Mucosa of descending colon (tissue), 3 donors: ENCODE measurements at regions not wholly inside any gene's neighbourhood (a gene's known extent, or its start where the extent isn't known, plus 50 kb on each side); places are given as distances from the start of the nearest gene placed in this dataset.

Experiments used
- ATAC-seq: fragments of 200-7000 bp; cut with Tn5 transposase; one replicate; pipeline ENCODE4 v1.9.1; 2020; ENCODE audit warnings: mild to moderate bottlenecking, moderate library complexity
- DNase-seq, 3 donors: peaks; one replicate each; pipeline ENCODE4 v3.0.0-alpha.2; 2020
- H3K36me3 ChIP-seq: fragments of 200-600 bp; one replicate; pipeline ENCODE4 v1.8.0; 2021; ENCODE audit warnings: low read depth, mild to moderate bottlenecking
- H3K4me1 ChIP-seq: fragments of 200-600 bp; one replicate; pipeline ENCODE4 v1.8.0; 2021; ENCODE audit warnings: low read depth, mild to moderate bottlenecking
- H3K4me3 ChIP-seq: fragments of 200-600 bp; one replicate; pipeline ENCODE4 v1.8.0; 2021; ENCODE audit warnings: mild to moderate bottlenecking
- H3K9me3 ChIP-seq: fragments of 200-600 bp; one replicate; pipeline ENCODE4 v1.8.0; 2021; ENCODE audit warnings: mild to moderate bottlenecking
- intact Hi-C, 2 donors: fragments of 100-400 bp; cut with DNase I in 1 of 2; cut with micrococcal nuclease in 1 of 2; formaldehyde crosslinking; loops; one replicate each; pipeline versions ENCODE4 v1.11.0 to v1.11.1; 2022; cut with DNase I, micrococcal nuclease
- TF ChIP-seq, protein P1 (sequence below): fragments of 200-600 bp; IDR thresholded peaks from one replicate; pipeline ENCODE4 v1.8.0; 2022; ENCODE audit warnings: antibody characterized with exemption, mild to moderate bottlenecking
- donor health status: DM: no; HTN: no; CAD: no; lungs with moderate emphysema.
- donor health status: DM: no; HTN: no; CAD: no.
- donor health status: DM: no; HTN: yes; CAD: no.

DNA sequence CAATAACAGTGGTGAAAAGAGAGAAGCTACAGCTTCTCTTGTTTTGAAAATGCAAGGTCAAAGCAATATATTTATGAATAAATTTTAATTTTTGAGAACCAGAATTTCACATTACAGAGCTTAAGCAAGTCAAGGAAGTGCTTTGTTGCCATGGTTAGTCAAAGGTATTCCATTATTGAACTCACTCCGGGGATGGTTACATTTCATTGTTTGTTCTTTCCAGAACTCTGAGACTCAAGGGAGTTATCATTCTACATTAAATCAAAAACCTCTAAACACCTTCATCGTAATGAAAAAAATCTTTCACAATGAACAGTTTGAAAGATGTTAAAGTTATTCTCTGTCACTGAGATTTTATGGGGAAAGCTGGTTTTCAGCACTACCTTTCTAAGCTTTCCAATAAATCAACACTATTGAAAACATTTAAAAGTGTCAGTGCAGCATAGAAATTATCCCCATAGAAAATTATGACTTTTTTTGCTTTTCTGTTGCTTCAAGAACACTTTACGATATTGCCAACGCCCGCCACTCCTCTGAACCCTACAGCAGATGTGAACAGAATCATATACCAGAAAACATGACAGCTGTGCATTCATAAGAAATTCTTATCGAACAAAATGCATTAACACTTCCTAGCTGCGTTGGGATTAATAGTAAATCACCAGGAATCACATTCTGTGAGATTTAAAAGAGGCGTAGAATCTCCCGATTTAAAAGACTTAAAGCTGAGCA lies 83.0 kb downstream of the OTOL1 start:
- Histone ChIP-seq H3K4me1 (no peaks in the 10 kb centered on the region), H3K9me3 (no peaks in the 10 kb centered on the region), H3K36me3 (no peaks in the 10 kb centered on the region), H3K4me3 (no peak overlapping the region)
- DNase-seq (no peak), ATAC-seq (no peak)
- TF ChIP-seq, protein P1, sequence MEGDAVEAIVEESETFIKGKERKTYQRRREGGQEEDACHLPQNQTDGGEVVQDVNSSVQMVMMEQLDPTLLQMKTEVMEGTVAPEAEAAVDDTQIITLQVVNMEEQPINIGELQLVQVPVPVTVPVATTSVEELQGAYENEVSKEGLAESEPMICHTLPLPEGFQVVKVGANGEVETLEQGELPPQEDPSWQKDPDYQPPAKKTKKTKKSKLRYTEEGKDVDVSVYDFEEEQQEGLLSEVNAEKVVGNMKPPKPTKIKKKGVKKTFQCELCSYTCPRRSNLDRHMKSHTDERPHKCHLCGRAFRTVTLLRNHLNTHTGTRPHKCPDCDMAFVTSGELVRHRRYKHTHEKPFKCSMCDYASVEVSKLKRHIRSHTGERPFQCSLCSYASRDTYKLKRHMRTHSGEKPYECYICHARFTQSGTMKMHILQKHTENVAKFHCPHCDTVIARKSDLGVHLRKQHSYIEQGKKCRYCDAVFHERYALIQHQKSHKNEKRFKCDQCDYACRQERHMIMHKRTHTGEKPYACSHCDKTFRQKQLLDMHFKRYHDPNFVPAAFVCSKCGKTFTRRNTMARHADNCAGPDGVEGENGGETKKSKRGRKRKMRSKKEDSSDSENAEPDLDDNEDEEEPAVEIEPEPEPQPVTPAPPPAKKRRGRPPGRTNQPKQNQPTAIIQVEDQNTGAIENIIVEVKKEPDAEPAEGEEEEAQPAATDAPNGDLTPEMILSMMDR: no peak
- intact Hi-C loops: no loop called here

DNA sequence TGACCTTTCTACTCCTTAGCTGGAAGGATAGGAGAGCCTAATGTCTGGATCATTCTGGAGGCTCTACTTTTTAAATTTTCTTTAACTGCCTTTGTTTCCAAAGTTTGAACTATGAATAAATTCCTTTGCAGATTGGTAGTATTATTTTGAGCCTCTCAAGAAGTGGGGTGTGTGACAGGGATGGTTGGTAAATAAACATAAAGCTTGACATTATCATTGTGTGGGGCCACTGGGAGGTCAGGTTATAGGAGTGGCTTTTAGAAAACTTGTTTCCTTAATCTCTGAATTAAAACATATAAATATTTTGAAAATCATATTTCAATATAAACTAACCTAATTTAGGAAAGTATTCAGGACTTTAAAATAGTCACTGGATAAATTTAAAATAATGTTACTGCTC lies 89.3 kb downstream of the OTOL1 start:
- no peaks in the 10 kb centered on the region for H3K4me1 ChIP-seq
- intact Hi-C loops: no loop called here
- DNase-seq (no peak), ATAC-seq (no peak)
- H3K9me3 ChIP-seq: no peaks in the 10 kb centered on the region
- TF ChIP-seq, protein P1: no peak
- no peak overlapping the region for H3K4me3 ChIP-seq
- H3K36me3 ChIP-seq: no peaks in the 10 kb centered on the region

DNA sequence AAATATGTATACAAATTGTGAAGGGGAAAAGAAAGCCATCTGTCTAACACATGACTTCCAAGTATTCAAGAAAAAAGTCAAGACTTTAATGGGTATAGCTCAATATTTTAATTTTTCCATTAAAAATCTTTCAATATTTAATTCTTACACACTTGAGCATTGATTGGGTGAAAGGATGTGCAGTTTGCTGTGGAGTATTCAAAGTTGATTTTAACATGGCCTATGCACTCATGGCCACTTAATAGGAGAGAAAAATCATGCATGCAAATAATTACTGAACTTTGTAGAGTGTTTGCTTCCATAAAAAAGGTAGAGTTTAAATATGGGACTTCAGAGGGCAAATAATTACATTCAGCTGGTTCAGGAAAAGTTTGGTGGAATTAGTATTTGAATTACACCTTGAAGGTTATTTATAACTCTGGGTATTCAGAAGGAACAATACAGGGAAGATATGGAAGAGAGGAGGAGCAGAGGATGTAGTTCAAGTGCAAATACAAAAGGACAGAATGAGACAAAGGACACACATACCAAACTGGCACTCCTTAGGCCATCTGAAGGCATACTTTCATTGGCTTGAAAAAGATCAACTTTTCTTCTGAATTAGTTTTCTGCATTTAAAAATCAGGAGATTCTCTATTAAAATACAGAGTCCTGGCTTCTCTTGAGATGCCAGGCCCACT lies 90.1 kb downstream of the OTOL1 start:
- TF ChIP-seq, protein P1: no peak
- intact Hi-C loops: no loop called here
- no peaks in the 10 kb centered on the region for H3K9me3 ChIP-seq
- H3K4me1 ChIP-seq: no peaks in the 10 kb centered on the region
- H3K36me3 ChIP-seq: no peaks in the 10 kb centered on the region
- ATAC-seq (no peak), DNase-seq (no peak)
- no peak overlapping the region for H3K4me3 ChIP-seq

DNA sequence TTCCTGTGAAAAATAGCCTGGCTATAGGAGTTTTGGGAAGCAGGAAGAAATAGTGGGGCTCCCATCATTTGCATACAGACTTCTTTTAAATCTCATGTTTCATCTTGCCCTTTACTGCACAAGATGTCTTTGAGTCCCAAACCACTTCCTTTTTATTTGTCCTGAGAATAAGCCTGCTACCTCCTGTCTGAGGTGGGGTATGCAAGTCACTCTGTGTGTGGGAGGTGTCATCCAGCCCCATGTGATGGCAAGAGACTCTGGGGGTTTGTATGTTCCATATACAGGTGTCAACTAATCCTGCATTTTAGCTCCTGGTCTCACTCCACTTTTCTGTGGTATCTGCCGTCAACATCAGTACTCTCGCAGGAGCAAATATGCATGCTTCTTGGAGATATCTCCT lies 102.0 kb downstream of the OTOL1 start:
- TF ChIP-seq, protein P1: no peak
- intact Hi-C loops: no loop called here
- DNase-seq (no peak), ATAC-seq (no peak)
- H3K36me3 ChIP-seq: no peaks in the 10 kb centered on the region
- H3K4me3 ChIP-seq: no peak overlapping the region
- H3K4me1 ChIP-seq: no peaks in the 10 kb centered on the region
- no peaks in the 10 kb centered on the region for H3K9me3 ChIP-seq

DNA sequence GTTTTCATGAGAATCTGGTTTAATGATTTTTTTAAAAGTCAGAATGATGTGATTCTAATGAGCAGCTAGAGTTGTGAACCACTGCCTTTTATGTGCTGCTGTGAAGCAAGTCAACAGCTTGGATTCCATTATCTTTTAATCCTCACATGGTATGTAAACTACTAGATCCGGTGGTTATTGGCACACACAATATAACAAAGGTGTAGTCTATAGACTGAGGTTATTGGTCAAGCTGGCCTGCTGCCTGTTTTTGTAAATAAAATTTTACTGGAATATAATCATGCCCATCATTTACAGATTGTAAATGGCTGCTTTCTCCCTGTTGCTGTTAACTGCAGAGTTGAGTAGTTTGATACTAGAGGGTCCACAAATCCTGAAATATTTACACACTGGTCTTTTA lies 103.1 kb downstream of the OTOL1 start:
- Histone ChIP-seq H3K4me3 (no peak overlapping the region), H3K9me3 (no peaks in the 10 kb centered on the region), H3K4me1 (no peaks in the 10 kb centered on the region), H3K36me3 (no peaks in the 10 kb centered on the region)
- DNase-seq: no peak
- TF ChIP-seq, protein P1: no peak
- intact Hi-C loops: no loop called here
- no peak for ATAC-seq
